ENCODE measurements at regions not wholly inside any gene's neighbourhood (a gene's known extent, or its start where the extent isn't known, plus 50 kb on each side); places are given as distances from the start of the nearest gene placed in this dataset.

- Histone ChIP-seq H3K36me3 (ENCODE audit: low read length) (no peaks in the 10 kb centered on the region), H3K79me2 (ENCODE audit: insufficient read depth, low read length) (no peaks in the 10 kb centered on the region), H3K27ac (ENCODE audit: low read depth, low read length) (no peak overlapping the region), H3F3A (ENCODE audit: insufficient read depth) (no peaks in the 10 kb centered on the region), H3K9me3 (ENCODE audit: insufficient read depth, low read length) (no peaks in the 10 kb centered on the region), H3K4me3 (ENCODE audit: insufficient read depth, low read length, poor library complexity, severe bottlenecking) (no peak overlapping the region), H3K9me2 (replicated peaks; ENCODE audit: insufficient read depth, low read length) (no peaks in the 10 kb centered on the region), H4K20me1 (ENCODE audit: low read depth, low read length) (no peaks in the 10 kb centered on the region), H3K9ac (ENCODE audit: low read length) (no peak overlapping the region), H2AFZ (ENCODE audit: low read depth, low read length, severe bottlenecking) (no peak overlapping the region), H3K4me2 (ENCODE audit: low read depth, low read length, poor library complexity, severe bottlenecking) (no peak overlapping the region), H3K27me3 (ENCODE audit: low read length) (no peaks in the 10 kb centered on the region)
- TF ChIP-seq CTCF (IDR thresholded peaks at IDR 0.05; ENCODE audit: insufficient read depth, low read length, poor library complexity, severe bottlenecking) (no peak), EZH2phosphoT487 (conservative IDR thresholded peaks at IDR 0.05; ENCODE audit: low read length) (no peak)
These were observed 140.0 kb upstream of the POU2AF2 start for GRCh38 chr11:111105566-111105965.

GRCh38 chr11:111104185-111104584 lies 141.3 kb upstream of the POU2AF2 start:
- Histone ChIP-seq H2AFZ (ENCODE audit: low read depth, low read length, severe bottlenecking) (no peak overlapping the region), H3K9me2 (replicated peaks; ENCODE audit: insufficient read depth, low read length) (no peaks in the 10 kb centered on the region), H3K9me3 (ENCODE audit: insufficient read depth, low read length) (no peaks in the 10 kb centered on the region), H3K79me2 (ENCODE audit: insufficient read depth, low read length) (no peaks in the 10 kb centered on the region), H3K27ac (ENCODE audit: low read depth, low read length) (no peak overlapping the region), H4K20me1 (ENCODE audit: low read depth, low read length) (no peaks in the 10 kb centered on the region), H3K9ac (ENCODE audit: low read length) (no peak overlapping the region), H3K4me3 (ENCODE audit: insufficient read depth, low read length, poor library complexity, severe bottlenecking) (no peak overlapping the region), H3K36me3 (ENCODE audit: low read length) (no peaks in the 10 kb centered on the region), H3K4me2 (ENCODE audit: low read depth, low read length, poor library complexity, severe bottlenecking) (no peak overlapping the region), H3F3A (ENCODE audit: insufficient read depth) (no peaks in the 10 kb centered on the region), H3K27me3 (ENCODE audit: low read length) (no peaks in the 10 kb centered on the region)
- no peak for TF ChIP-seq CTCF (IDR thresholded peaks at IDR 0.05; ENCODE audit: insufficient read depth, low read length, poor library complexity, severe bottlenecking)
- no peak for TF ChIP-seq EZH2phosphoT487 (conservative IDR thresholded peaks at IDR 0.05; ENCODE audit: low read length)

GRCh38 chr11:111101881-111102280 lies 143.6 kb upstream of the POU2AF2 start:
- Histone ChIP-seq H3F3A (ENCODE audit: insufficient read depth) (no peaks in the 10 kb centered on the region), H3K27ac (ENCODE audit: low read depth, low read length) (no peak overlapping the region), H3K36me3 (ENCODE audit: low read length) (no peaks in the 10 kb centered on the region), H2AFZ (ENCODE audit: low read depth, low read length, severe bottlenecking) (no peak overlapping the region), H3K9ac (ENCODE audit: low read length) (no peak overlapping the region), H3K9me3 (ENCODE audit: insufficient read depth, low read length) (no peaks in the 10 kb centered on the region), H3K79me2 (ENCODE audit: insufficient read depth, low read length) (no peaks in the 10 kb centered on the region), H4K20me1 (ENCODE audit: low read depth, low read length) (no peaks in the 10 kb centered on the region), H3K9me2 (replicated peaks; ENCODE audit: insufficient read depth, low read length) (no peaks in the 10 kb centered on the region), H3K4me2 (ENCODE audit: low read depth, low read length, poor library complexity, severe bottlenecking) (no peak overlapping the region), H3K27me3 (ENCODE audit: low read length) (no peaks in the 10 kb centered on the region), H3K4me3 (ENCODE audit: insufficient read depth, low read length, poor library complexity, severe bottlenecking) (no peak overlapping the region)
- TF ChIP-seq EZH2phosphoT487 (conservative IDR thresholded peaks at IDR 0.05; ENCODE audit: low read length) (no peak), CTCF (IDR thresholded peaks at IDR 0.05; ENCODE audit: insufficient read depth, low read length, poor library complexity, severe bottlenecking) (no peak)
